ENCODE measurements at regions not wholly inside any gene's neighbourhood (a gene's known extent, or its start where the extent isn't known, plus 50 kb on each side); places are given as distances from the start of the nearest gene placed in this dataset.

DNA sequence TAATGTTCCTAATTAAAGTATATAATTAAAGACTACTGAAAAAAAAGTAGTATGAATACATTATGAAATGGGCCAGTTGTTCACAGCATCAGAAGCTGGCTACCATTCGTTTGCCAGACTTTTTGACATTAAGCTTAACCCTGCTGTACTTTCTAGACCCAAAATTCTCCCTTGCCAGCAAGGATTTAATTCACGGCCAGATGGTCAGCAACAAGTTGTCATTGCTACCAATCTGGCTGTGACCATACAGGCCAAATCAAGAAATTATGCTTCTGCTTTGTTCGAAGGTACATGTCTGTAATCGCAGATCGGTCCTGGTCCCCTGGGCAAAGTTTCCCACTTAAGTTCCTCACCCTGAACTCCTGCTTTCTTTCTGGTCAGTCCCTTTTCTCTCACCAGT is 217.7 kb upstream of the ATXN7L3B start:
- Histone ChIP-seq H3K4me2 (ENCODE audit: insufficient read depth in 1 of 2, low read depth in 2 of 2, low read length in 2 of 2) (no peak overlapping the region), H3K79me1 (ENCODE audit: low read depth, low read length) (no peaks in the 10 kb centered on the region), H4K91ac (replicated peaks; ENCODE audit: insufficient read length, low read length) (no peak overlapping the region), H4K8ac (ENCODE audit: extremely low read depth, insufficient read depth, low read length) (no peak overlapping the region), H4K5ac (ENCODE audit: insufficient read length, low read depth, low read length) (no peak overlapping the region), H3K23me2 (ENCODE audit: low read depth, low read length) (no peaks in the 10 kb centered on the region), H2BK15ac (ENCODE audit: low read length) (no peak overlapping the region), H2AFZ (ENCODE audit: low read length) (0 out of 2 replicates have a peak overlapping the region, but pooled peaks have one; percentile 31), H3K9me3 (ENCODE audit: insufficient read depth in 2 of 2, low read depth in 1 of 2, low read length in 1 of 2) (no peaks in the 10 kb centered on the region), H3K4me1 (replicated peaks in 1 of 4; ENCODE audit: control insufficient read depth in 3 of 4, insufficient read depth in 4 of 4, low read length in 3 of 4) (peaks cover 0 to 4% (median 0%) of the 10 kb centered on the region in 4 experiments; a peak in 1 of 7 replicates), H3K4me3 (ENCODE audit: extremely low read depth in 1 of 4, insufficient read depth in 2 of 4, low read depth in 3 of 4, low read length in 4 of 4) (no peak overlapping the region), H2BK120ac (replicated peaks; ENCODE audit: low read depth, low read length) (no peak overlapping the region), H2BK12ac (ENCODE audit: low read depth, low read length) (no peak overlapping the region), H3K23ac (ENCODE audit: insufficient read length) (no peak overlapping the region), H3K9ac (replicated peaks in 1 of 4; ENCODE audit: extremely low read depth in 1 of 4, low read depth in 3 of 4, low read length in 3 of 4) (no peak overlapping the region), H3K36me3 (ENCODE audit: control insufficient read depth in 2 of 4, insufficient read depth in 4 of 4, low read length in 3 of 4) (no peaks in the 10 kb centered on the region), H3K14ac (ENCODE audit: insufficient read length) (no peak overlapping the region), H3K79me2 (ENCODE audit: control insufficient read depth in 1 of 2, insufficient read depth in 2 of 2, low read length in 2 of 2) (no peaks in the 10 kb centered on the region), H3K56ac (replicated peaks; ENCODE audit: insufficient read length, low read depth, low read length) (no peak overlapping the region), H2BK5ac (ENCODE audit: low read depth, low read length) (no peak overlapping the region), H4K20me1 (replicated peaks in 1 of 2; ENCODE audit: control insufficient read depth in 1 of 2, insufficient read depth in 2 of 2, low read length in 2 of 2) (no peaks in the 10 kb centered on the region), H3K27me3 (replicated peaks in 1 of 4; ENCODE audit: control insufficient read depth in 3 of 4, extremely low read depth in 1 of 4, insufficient read depth in 3 of 4, low read length in 3 of 4) (no peaks in the 10 kb centered on the region), H3K4ac (replicated peaks; ENCODE audit: insufficient read length, low read depth, low read length) (no peak overlapping the region), H3K27ac (ENCODE audit: low read depth, low read length) (no peak overlapping the region), H2AK5ac (ENCODE audit: low read depth, low read length) (no peak overlapping the region), H2BK20ac (ENCODE audit: low read length) (no peak overlapping the region), H3K18ac (ENCODE audit: extremely low read depth, low read length) (no peak overlapping the region)
- ChIA-PET POLR2A (ENCODE audit: partially characterized antibody) (no interaction called here), CTCF (ENCODE audit: partially characterized antibody) (interaction anchor here (0.7 to 7.4 kb wide), 4 partner anchors 12 to 326 kb away, joined by 3 to 143 read pairs (median 3); no protein-coding TSS in a partner anchor)
- DNase-seq (ENCODE audit: low read depth in 1 of 2, low spot score in 2 of 2) = no peak
- WGBS, 2 experiments (ENCODE audit: extremely low coverage in 1 of 2, insufficient coverage in 1 of 2, insufficient read length in 1 of 2, insufficient replicate concordance in 2 of 2, low coverage in 1 of 2, low lambda C conversion rate in 2 of 2, missing lambda C conversion rate in 1 of 2) = 91% methylated on average over 5 of the region's 5 CpGs; no CpG with 5 or more reads in 1 of the 2 experiments
- TF ChIP-seq JUN (IDR thresholded peaks at IDR 0.05; ENCODE audit: low read depth, low read length) = no peak
- FAIRE-seq = no peak

All from H1 (cell line).